Ishikawa (cell line): ENCODE measurements at regions not wholly inside any gene's neighbourhood (a gene's known extent, or its start where the extent isn't known, plus 50 kb on each side); places are given as distances from the start of the nearest gene placed in this dataset.

Experiments
- EGR1 ChIP-seq: IDR thresholded peaks from 2 replicates; pipeline ENCODE4 v1.6.1; 2012
- YY1 ChIP-seq: IDR thresholded peaks from 2 replicates; pipeline ENCODE4 v1.6.1; 2012; ENCODE audit warnings: low read depth

DNA sequence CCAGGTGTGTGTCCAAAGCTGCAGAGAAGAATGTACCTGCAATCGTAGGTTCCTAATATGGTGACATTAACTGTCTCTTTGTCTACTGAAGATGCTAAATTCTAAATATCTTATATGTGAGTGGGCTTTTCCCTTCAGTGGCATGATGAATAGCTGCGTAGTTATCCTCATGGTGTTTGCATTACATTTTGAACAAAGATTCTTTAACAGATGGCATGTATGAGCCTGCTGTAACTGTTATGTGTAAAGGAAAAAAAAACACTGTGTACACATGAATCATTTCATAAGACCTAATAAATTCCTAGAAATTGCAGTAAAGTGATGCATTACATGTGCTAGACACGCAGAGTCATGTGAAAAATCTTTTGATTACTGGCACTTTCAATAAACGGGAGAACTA, 288.0 kb downstream of the SH2D1A start:
- no peak for TF ChIP-seq EGR1
- TF ChIP-seq YY1 = no peak
